ENCODE measurements at regions not wholly inside any gene's neighbourhood (a gene's known extent, or its start where the extent isn't known, plus 50 kb on each side); places are given as distances from the start of the nearest gene placed in this dataset.

- Histone ChIP-seq H3K9me3 (ENCODE audit: control insufficient read depth, insufficient read depth, low read length) (no peaks in the 10 kb centered on the region), H3K27ac (ENCODE audit: low read depth, low read length) (no peak overlapping the region), H3K4me3 (ENCODE audit: low read depth, low read length) (no peak overlapping the region), H3K27me3 (ENCODE audit: control insufficient read depth, insufficient read depth, low read length) (peaks cover 25% of the 10 kb centered on the region)
- no peak for DNase-seq (ENCODE audit: low read depth, low spot score)
- ChIA-PET CTCF (interaction anchor here (1.3 kb wide), 1 partner anchor 13 kb away, joined by 5 read pairs; no protein-coding TSS in a partner anchor), POLR2A (no interaction called here)
- TF ChIP-seq CTCF (IDR thresholded peaks at IDR 0.05; ENCODE audit: low read depth, low read length): no peak
Observed at GRCh38 chr12:31225656-31226535, 100.1 kb downstream of the SINHCAF start.

- TF ChIP-seq CTCF (IDR thresholded peaks at IDR 0.05; ENCODE audit: low read depth, low read length): no peak
- Histone ChIP-seq H3K27ac (ENCODE audit: low read depth, low read length) (no peak overlapping the region), H3K27me3 (ENCODE audit: control insufficient read depth, insufficient read depth, low read length) (peaks cover 21% of the 10 kb centered on the region), H3K4me3 (ENCODE audit: low read depth, low read length) (no peak overlapping the region), H3K9me3 (ENCODE audit: control insufficient read depth, insufficient read depth, low read length) (peaks cover 3% of the 10 kb centered on the region; the same call in 1 of the 2 replicates)
- DNase-seq (ENCODE audit: low read depth, low spot score): no peak
- ChIA-PET POLR2A (no interaction called here), CTCF (interaction anchor here (1.2 kb wide), 1 partner anchor 376 kb away, joined by 3 read pairs; no protein-coding TSS in a partner anchor)
Observed at GRCh38 chr12:31226639-31227038, 99.3 kb downstream of the SINHCAF start.

DNA sequence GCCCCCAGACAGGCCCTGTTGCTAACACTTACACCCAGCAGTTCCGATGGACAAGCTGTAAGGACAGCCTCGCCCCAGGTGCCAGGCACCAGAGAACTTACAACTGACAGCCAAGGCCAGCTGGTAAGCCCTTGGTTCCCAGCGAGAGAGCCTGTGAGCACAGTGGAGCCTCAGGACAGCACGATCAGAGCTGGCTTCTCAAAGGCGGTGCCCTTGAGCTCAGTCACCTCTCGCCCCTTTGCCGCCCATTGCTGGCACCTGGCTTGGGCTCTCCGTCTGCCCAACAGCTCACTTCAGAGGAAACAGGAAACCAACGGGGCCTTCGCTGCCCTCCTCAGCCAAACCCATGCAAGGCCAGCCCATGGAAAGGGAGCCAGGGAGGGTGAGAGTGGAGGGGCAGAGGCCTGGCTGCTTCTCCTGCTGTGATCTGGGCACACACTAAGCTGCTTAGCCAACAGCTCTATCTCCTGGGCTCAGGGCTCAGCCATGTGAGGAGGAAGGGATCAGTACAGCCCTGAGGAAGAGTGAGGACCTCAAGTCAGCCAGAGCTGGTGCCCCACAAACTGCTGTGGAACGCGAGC lies 98.5 kb downstream of the SINHCAF start:
- ChIA-PET CTCF (interaction anchor here (1.2 kb wide), 3 partner anchors 11 to 377 kb away, joined by 3 to 4 read pairs (median 3); no protein-coding TSS in a partner anchor), POLR2A (no interaction called here)
- no peak for TF ChIP-seq CTCF (IDR thresholded peaks at IDR 0.05; ENCODE audit: low read depth, low read length)

DNA sequence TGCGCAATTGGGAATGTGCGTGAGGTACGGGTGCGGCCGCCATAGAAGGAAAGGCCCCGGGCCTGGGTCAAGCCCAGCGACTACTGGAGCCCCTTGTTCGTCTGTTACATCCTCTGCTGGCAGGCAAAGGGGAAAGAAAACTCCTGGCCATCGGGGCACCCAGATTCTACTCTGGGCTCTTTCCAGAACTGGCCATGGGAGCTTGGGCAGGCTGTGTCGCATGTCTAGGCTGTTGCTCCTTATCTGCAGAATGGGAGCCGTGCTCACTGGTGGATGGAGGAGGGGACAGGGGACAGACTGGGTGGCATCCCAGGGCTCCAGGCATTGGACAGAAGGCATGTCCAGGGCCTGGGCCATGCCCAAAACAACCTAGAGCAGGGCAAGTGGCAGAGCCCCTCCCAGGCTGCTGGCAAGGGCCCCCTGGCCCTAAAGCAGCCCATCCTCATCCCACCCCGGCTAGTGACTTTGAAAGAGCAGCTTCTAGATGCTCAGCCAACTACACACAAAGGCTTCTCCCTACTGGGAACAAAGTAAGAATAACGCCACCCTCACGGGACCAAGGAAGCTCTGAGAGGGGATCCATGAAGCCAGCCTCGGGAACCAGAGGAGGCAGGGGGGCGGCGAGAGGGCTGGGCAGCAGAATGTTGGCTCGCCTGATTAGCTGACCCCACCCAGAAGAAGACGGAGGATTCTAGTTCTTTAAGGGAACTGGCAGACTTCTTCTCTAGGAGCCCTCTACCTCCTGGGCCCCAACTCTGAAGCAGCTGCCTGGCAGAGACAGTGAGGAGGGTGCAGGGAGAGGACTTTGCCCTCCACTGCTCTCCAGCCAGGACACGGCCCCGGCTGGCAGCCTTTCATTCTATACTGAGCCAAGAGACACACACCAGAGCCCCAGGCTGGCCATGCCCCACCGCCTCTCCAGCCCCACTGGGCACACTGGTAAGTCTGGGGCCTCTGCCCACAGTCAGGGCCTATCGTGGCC lies 96.8 kb downstream of the SINHCAF start:
- no peak for TF ChIP-seq CTCF (IDR thresholded peaks at IDR 0.05; ENCODE audit: low read depth, low read length)
- POLR2A ChIA-PET: no interaction called here
- no peak overlapping the region for H3K27ac ChIP-seq (ENCODE audit: low read depth, low read length)
- CTCF ChIA-PET: no interaction called here
- H3K4me3 ChIP-seq (ENCODE audit: low read depth, low read length): no peak overlapping the region
- no peak for DNase-seq (ENCODE audit: low read depth, low spot score)
- H3K9me3 ChIP-seq (ENCODE audit: control insufficient read depth, insufficient read depth, low read length): peaks cover 5% of the 10 kb centered on the region; the same call in 1 of the 2 replicates
- peaks cover 27% of the 10 kb centered on the region for H3K27me3 ChIP-seq (ENCODE audit: control insufficient read depth, insufficient read depth, low read length)

More for the DNA sequence above, 98.5 kb downstream of the SINHCAF start:
- Histone ChIP-seq H3K4me3 (ENCODE audit: low read depth, low read length) (no peak overlapping the region), H3K9me3 (ENCODE audit: control insufficient read depth, insufficient read depth, low read length) (peaks cover 5% of the 10 kb centered on the region; the same call in 1 of the 2 replicates), H3K27me3 (ENCODE audit: control insufficient read depth, insufficient read depth, low read length) (peaks cover 22% of the 10 kb centered on the region), H3K27ac (ENCODE audit: low read depth, low read length) (no peak overlapping the region)
- DNase-seq (ENCODE audit: low read depth, low spot score): no peak
